ENCODE measurements at regions not wholly inside any gene's neighbourhood (a gene's known extent, or its start where the extent isn't known, plus 50 kb on each side); places are given as distances from the start of the nearest gene placed in this dataset.
"Not testable (repeated sequence)": the region's sequence is repeated elsewhere in the genome, so short reads cannot be mapped to it uniquely, and the experiment has no call there.

DNA sequence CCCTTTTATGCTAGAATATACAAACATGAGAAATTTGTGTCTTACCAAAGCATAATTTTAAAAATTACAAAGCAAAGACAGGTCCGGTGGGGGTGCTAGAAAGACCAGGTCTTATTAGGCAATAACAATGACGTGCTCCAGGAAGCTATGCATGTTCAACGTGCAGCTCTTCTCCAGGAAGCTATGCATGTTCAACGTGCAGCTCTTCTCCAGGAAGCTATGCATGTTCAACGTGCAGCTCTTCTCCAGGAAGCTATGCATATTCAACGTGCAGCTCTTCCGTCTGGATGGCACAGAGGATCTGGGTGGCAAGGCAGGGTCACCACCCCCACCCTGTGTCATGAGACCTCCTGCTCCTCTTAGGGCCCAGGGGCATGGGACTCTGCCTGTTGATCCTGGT is 51.9 kb upstream of the PROP1 start:
- TF ChIP-seq, protein P1, sequence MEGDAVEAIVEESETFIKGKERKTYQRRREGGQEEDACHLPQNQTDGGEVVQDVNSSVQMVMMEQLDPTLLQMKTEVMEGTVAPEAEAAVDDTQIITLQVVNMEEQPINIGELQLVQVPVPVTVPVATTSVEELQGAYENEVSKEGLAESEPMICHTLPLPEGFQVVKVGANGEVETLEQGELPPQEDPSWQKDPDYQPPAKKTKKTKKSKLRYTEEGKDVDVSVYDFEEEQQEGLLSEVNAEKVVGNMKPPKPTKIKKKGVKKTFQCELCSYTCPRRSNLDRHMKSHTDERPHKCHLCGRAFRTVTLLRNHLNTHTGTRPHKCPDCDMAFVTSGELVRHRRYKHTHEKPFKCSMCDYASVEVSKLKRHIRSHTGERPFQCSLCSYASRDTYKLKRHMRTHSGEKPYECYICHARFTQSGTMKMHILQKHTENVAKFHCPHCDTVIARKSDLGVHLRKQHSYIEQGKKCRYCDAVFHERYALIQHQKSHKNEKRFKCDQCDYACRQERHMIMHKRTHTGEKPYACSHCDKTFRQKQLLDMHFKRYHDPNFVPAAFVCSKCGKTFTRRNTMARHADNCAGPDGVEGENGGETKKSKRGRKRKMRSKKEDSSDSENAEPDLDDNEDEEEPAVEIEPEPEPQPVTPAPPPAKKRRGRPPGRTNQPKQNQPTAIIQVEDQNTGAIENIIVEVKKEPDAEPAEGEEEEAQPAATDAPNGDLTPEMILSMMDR (conservative IDR thresholded peaks at IDR 0.05; ENCODE audit: low read length), result not testable (repeated sequence)
- not testable (repeated sequence) for TF ChIP-seq EZH2phosphoT487 (IDR thresholded peaks at IDR 0.05; ENCODE audit: borderline replicate concordance, low read depth, low read length)

Data from OCI-LY7 (cell line).